ENCODE measurements at regions not wholly inside any gene's neighbourhood (a gene's known extent, or its start where the extent isn't known, plus 50 kb on each side); places are given as distances from the start of the nearest gene placed in this dataset.
"Not testable (repeated sequence)": the region's sequence is repeated elsewhere in the genome, so short reads cannot be mapped to it uniquely, and the experiment has no call there.

- not testable (repeated sequence) for DNase-seq
Observed at GRCh38 chr6:14782921-14783464, 462.9 kb upstream of the JARID2 start.

GRCh38 chr6:14783594-14783993 lies 462.3 kb upstream of the JARID2 start:
- DNase-seq: no peak

GRCh38 chr6:14784596-14785492 lies 461.0 kb upstream of the JARID2 start:
- DNase-seq: peak; percentile 16

GRCh38 chr6:14785493-14785790 lies 460.4 kb upstream of the JARID2 start:
- DNase-seq: no peak

GRCh38 chr6:14786008-14786407 lies 459.9 kb upstream of the JARID2 start:
- no peak for DNase-seq

GRCh38 chr6:14786455-14786854 lies 459.4 kb upstream of the JARID2 start:
- no peak for DNase-seq

- no peak for DNase-seq
Observed at GRCh38 chr6:14787250-14787649, 458.6 kb upstream of the JARID2 start.

GRCh38 chr6:14787677-14788076 lies 458.2 kb upstream of the JARID2 start:
- DNase-seq: no peak

- no peak for DNase-seq
Observed at GRCh38 chr6:14789996-14790395, 455.9 kb upstream of the JARID2 start.

GRCh38 chr6:14790976-14791375 lies 454.9 kb upstream of the JARID2 start:
- no peak for DNase-seq

- DNase-seq: no peak
Observed at GRCh38 chr6:14791526-14791925, 454.3 kb upstream of the JARID2 start.

- no peak for DNase-seq
Observed at GRCh38 chr6:14792118-14792955, 453.5 kb upstream of the JARID2 start.

GRCh38 chr6:14795451-14795850 lies 450.4 kb upstream of the JARID2 start:
- no peak for DNase-seq

GRCh38 chr6:14796974-14797762 lies 448.7 kb upstream of the JARID2 start:
- no peak for DNase-seq

- no peak for DNase-seq
Observed at GRCh38 chr6:14797875-14798593, 447.8 kb upstream of the JARID2 start.

GRCh38 chr6:14798594-14798982 lies 447.3 kb upstream of the JARID2 start:
- no peak for DNase-seq

GRCh38 chr6:14798996-14799588 lies 446.8 kb upstream of the JARID2 start:
- DNase-seq: no peak

GRCh38 chr6:14799928-14800327 lies 445.9 kb upstream of the JARID2 start:
- no peak for DNase-seq

GRCh38 chr6:14802514-14803160 lies 443.2 kb upstream of the JARID2 start:
- no peak for DNase-seq

GRCh38 chr6:14804001-14804784 lies 441.7 kb upstream of the JARID2 start:
- DNase-seq: no peak

All from activated effector memory CD4-positive, alpha-beta T cell treated with Interleukin-2 at 50 U/mL for 16 hours (primary cell).